Astrocyte of the cerebellum (primary cell): ENCODE measurements at regions not wholly inside any gene's neighbourhood (a gene's known extent, or its start where the extent isn't known, plus 50 kb on each side); places are given as distances from the start of the nearest gene placed in this dataset.
"Not testable (repeated sequence)": the region's sequence is repeated elsewhere in the genome, so short reads cannot be mapped to it uniquely, and the experiment has no call there.

ENCODE experiments used
- DNase-seq: peaks from one replicate; pipeline ENCODE4 v3.0.0-alpha.2; 2011; ENCODE audit warnings: low read depth
- H3K4me3 ChIP-seq: 2 replicates; pipeline ENCODE4 v1.5.1; 2011; ENCODE audit warnings: mild to moderate bottlenecking, low read depth, low read length, moderate library complexity
- in situ Hi-C: cut with HindIII; loops from 2 replicates; pipeline ENCODE4 v1.10.0; 2017; ENCODE audit warnings: low sequenced_read_pairs
- TF ChIP-seq, protein P1 (sequence below): IDR thresholded peaks from 2 replicates; pipeline ENCODE4 v1.5.1; 2012; ENCODE audit warnings: low read length, low read depth, moderate library complexity, mild to moderate bottlenecking; ENCODE audit errors: missing control alignments

- H3K4me3 ChIP-seq, result no peak overlapping the region
- TF ChIP-seq, protein P1, sequence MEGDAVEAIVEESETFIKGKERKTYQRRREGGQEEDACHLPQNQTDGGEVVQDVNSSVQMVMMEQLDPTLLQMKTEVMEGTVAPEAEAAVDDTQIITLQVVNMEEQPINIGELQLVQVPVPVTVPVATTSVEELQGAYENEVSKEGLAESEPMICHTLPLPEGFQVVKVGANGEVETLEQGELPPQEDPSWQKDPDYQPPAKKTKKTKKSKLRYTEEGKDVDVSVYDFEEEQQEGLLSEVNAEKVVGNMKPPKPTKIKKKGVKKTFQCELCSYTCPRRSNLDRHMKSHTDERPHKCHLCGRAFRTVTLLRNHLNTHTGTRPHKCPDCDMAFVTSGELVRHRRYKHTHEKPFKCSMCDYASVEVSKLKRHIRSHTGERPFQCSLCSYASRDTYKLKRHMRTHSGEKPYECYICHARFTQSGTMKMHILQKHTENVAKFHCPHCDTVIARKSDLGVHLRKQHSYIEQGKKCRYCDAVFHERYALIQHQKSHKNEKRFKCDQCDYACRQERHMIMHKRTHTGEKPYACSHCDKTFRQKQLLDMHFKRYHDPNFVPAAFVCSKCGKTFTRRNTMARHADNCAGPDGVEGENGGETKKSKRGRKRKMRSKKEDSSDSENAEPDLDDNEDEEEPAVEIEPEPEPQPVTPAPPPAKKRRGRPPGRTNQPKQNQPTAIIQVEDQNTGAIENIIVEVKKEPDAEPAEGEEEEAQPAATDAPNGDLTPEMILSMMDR, result no peak
- DNase-seq, result no peak
- in situ Hi-C loops, result no loop called here
Measured at GRCh38 chr5:71786337-71787055, 67.4 kb downstream of the CARTPT start.

DNA sequence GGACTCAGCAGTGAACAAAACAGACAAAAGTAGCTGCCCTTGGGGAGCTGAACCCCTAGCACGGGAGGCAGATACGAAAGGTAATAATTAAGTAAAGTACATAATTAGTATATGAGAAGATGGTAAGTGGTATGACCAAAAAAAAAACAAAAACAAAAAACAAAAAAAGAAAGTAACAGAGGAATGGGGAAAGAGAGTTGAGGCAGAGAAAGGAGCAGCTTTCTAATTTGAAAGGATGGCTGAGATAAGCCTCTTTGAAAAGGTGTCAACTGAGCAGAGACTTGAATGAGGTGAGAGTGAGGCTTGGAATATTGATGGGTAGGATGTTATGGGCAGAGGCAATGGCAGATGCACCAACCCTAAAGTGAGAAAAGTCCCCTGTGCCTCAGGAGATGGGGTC is 69.7 kb downstream of the CARTPT start:
- TF ChIP-seq, protein P1, result no peak
- H3K4me3 ChIP-seq, result no peak overlapping the region
- DNase-seq, result no peak

DNA sequence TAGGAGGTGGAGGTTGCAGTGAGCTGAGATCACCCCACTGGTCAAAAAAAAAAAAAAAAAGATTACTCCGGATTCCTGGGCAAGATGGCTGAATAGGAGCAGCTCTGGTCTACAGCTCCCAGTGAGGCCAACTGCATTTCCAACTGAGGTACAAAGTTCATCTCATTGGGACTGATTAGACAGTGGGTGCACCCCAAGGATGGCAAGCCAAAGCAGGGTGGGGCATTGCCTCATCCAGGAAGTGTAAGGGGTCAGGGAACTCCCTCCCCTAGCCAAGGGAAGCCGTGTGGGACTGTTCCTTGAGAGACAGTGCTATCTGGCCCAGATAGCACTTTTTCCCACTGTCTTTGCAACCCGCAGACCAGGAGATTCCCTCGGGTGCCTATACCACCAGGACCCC is 70.7 kb downstream of the CARTPT start:
- TF ChIP-seq, protein P1, result no peak
- in situ Hi-C loops, result no loop called here
- H3K4me3 ChIP-seq, result no peak overlapping the region
- no peak for DNase-seq

More for the DNA sequence above, 69.7 kb downstream of the CARTPT start:
- in situ Hi-C loops, result no loop called here

DNA sequence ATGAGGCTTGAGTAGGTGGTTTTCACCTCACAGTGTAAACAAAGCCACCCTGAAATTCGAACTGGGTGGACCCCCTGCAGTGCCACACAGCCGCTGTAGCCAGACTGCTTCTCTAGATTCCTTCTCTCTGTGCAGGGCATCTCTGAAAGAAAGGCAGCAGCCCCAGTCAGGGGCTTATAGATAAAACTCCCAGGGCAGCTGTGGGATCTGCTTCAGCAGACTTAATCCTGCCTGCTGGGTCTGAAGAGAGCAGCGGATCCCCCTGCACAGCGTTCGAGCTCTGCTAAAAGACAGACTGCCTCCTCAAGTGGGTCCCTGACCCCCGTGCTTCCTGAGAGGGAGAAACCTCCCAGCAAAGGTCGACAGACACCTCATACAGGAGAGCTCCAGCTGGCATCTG is 71.4 kb downstream of the CARTPT start:
- no peak overlapping the region for H3K4me3 ChIP-seq
- in situ Hi-C loops, result no loop called here
- TF ChIP-seq, protein P1, result no peak
- DNase-seq, result no peak

DNA sequence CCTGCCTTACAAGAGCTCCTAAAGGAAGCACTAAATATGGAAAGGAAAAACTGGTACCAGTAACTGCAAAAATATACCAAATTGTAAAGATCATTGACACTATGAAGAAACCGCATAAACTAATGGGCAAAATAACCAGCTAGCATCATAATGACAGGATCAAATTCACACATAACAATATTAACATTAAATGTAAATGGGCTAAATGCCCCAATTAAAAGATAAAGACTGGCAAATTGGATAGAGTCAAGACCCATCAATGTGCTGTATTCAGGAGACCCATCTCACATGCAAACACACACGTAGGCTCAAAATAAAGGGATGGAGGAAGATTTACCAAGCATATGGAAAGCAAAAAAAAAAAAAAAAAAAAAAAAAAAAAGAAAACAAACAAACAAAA is 73.0 kb downstream of the CARTPT start:
- in situ Hi-C loops, H3K4me3 ChIP-seq, DNase-seq: not testable (repeated sequence)

DNA sequence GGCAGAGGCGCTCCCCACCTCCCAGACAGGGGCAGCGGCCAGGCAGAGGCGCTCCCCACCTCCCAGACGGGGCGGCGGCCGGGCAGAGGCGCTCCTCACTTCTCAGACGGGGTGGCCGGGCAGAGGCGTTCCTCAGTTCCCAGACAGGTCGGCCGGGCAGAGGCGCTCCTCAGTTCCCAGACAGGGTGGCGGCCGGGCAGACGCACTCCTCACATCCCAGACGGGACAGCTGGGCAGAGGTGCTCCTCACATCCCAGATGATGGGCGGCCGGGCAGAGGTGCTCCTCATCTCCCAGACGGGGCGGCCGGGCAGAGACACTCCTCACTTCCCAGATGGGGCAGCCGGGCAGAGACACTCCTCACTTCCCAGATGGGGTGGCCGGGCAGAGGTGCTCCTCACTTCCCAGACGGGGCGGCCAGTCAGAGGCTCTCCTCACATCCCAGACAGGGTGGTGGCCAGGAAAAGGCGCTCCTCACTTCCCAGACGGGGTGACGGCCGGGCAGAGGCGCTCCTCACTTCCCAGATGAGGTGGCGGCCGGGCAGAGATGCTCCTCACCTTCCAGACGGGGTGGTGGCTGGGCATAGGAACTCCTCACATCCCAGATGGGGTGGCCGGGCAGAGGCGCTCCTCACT is 75.1 kb downstream of the CARTPT start:
- H3K4me3 ChIP-seq, result no peak overlapping the region
- DNase-seq, result no peak
- in situ Hi-C loops, result no loop called here
- TF ChIP-seq, protein P1, result no peak

DNA sequence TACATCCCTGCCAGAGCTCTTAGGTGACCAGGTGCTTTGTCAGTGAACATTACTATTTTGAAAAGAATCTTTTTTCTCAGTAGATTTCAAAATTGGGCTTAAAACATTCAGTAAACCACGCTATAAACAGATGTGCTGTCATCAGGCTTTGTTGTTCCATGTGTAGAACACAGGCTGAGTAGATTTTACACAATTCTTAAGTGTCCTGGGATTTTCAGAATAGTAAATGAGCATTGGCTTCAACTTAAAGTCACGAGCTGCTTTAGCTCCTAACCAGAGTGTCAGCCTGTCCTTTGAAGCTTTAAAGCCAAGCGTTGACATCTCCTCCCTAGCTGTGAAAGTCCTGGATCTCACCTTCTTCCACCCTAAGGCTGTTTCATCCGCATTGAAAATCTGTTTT is 83.6 kb downstream of the CARTPT start:
- TF ChIP-seq, protein P1, result no peak
- DNase-seq, result no peak
- in situ Hi-C loops, result no loop called here
- no peak overlapping the region for H3K4me3 ChIP-seq
